Hepatocyte (in vitro differentiated cells): ENCODE measurements at regions not wholly inside any gene's neighbourhood (a gene's known extent, or its start where the extent isn't known, plus 50 kb on each side); places are given as distances from the start of the nearest gene placed in this dataset.

ENCODE experiments used
- EZH2phosphoT487 ChIP-seq: fragments of 200-600 bp; sonication (generic); IDR thresholded peaks from one replicate; pipeline ENCODE4 v1.6.1; 2018; ENCODE audit warnings: antibody characterized with exemption, mild to moderate bottlenecking, low read depth, moderate library complexity; ENCODE audit not compliant: unreplicated experiment, severe bottlenecking
- TF ChIP-seq, protein P1 (sequence below): fragments of 200-600 bp; sonication (generic); IDR thresholded peaks from 2 replicates; pipeline ENCODE4 v1.5.1; 2016; ENCODE audit warnings: antibody characterized with exemption, mild to moderate bottlenecking; ENCODE audit not compliant: poor library complexity

GRCh38 chr4:159757499-159757898, 654.6 kb downstream of the RAPGEF2 start:
- no peak for TF ChIP-seq EZH2phosphoT487
- TF ChIP-seq, protein P1, sequence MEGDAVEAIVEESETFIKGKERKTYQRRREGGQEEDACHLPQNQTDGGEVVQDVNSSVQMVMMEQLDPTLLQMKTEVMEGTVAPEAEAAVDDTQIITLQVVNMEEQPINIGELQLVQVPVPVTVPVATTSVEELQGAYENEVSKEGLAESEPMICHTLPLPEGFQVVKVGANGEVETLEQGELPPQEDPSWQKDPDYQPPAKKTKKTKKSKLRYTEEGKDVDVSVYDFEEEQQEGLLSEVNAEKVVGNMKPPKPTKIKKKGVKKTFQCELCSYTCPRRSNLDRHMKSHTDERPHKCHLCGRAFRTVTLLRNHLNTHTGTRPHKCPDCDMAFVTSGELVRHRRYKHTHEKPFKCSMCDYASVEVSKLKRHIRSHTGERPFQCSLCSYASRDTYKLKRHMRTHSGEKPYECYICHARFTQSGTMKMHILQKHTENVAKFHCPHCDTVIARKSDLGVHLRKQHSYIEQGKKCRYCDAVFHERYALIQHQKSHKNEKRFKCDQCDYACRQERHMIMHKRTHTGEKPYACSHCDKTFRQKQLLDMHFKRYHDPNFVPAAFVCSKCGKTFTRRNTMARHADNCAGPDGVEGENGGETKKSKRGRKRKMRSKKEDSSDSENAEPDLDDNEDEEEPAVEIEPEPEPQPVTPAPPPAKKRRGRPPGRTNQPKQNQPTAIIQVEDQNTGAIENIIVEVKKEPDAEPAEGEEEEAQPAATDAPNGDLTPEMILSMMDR = no peak
